GM21381 (cell line): ENCODE measurements at regions not wholly inside any gene's neighbourhood (a gene's known extent, or its start where the extent isn't known, plus 50 kb on each side); places are given as distances from the start of the nearest gene placed in this dataset.
"Not testable (repeated sequence)": the region's sequence is repeated elsewhere in the genome, so short reads cannot be mapped to it uniquely, and the experiment has no call there.

Source experiments
- ATAC-seq: cut with Tn5 transposase; IDR thresholded peaks from one replicate; pipeline ENCODE4 v1.9.1; 2021; ENCODE audit warnings: mild to moderate bottlenecking, moderate library complexity; ENCODE audit not compliant: unreplicated experiment

GRCh38 chr3:191148131-191148530 lies 50.9 kb upstream of the OSTN start:
- no peak for ATAC-seq

GRCh38 chr3:191143224-191143623 lies 55.8 kb upstream of the OSTN start:
- no peak for ATAC-seq

- no peak for ATAC-seq
These were observed 57.3 kb upstream of the OSTN start for GRCh38 chr3:191141728-191142127.

GRCh38 chr3:191139736-191140135 lies 59.3 kb upstream of the OSTN start:
- ATAC-seq: peak; percentile 70

GRCh38 chr3:191138937-191139336 lies 60.1 kb upstream of the OSTN start:
- ATAC-seq: peak; percentile 28

GRCh38 chr3:191137708-191138107 lies 61.3 kb upstream of the OSTN start:
- ATAC-seq: no peak

GRCh38 chr3:191136347-191136746 lies 62.7 kb upstream of the OSTN start:
- ATAC-seq: no peak

- ATAC-seq: no peak
These were observed 63.9 kb upstream of the OSTN start for GRCh38 chr3:191135175-191135574.

GRCh38 chr3:191133359-191133758 lies 65.7 kb upstream of the OSTN start:
- no peak for ATAC-seq

- ATAC-seq: no peak
These were observed 67.7 kb upstream of the OSTN start for GRCh38 chr3:191131305-191131704.

- not testable (repeated sequence) for ATAC-seq
These were observed 74.2 kb upstream of the OSTN start for GRCh38 chr3:191124891-191125290.

GRCh38 chr3:191123946-191124345 lies 75.1 kb upstream of the OSTN start:
- ATAC-seq: no peak

- ATAC-seq: no peak
These were observed 75.8 kb upstream of the OSTN start for GRCh38 chr3:191123231-191123630.

- peak; percentile 74 for ATAC-seq
These were observed 78.4 kb upstream of the OSTN start for GRCh38 chr3:191120447-191121298.

- ATAC-seq: peak; percentile 85
These were observed 79.4 kb upstream of the OSTN start for GRCh38 chr3:191119415-191120295.

GRCh38 chr3:191111722-191112121 lies 87.3 kb upstream of the OSTN start:
- no peak for ATAC-seq

GRCh38 chr3:191105418-191105817 lies 93.6 kb upstream of the OSTN start:
- peak; percentile 81 for ATAC-seq

GRCh38 chr3:191100516-191100915 lies 98.5 kb upstream of the OSTN start:
- ATAC-seq: no peak

- no peak for ATAC-seq
These were observed 104.8 kb upstream of the OSTN start for GRCh38 chr3:191094057-191094845.

- no peak for ATAC-seq
These were observed 111.7 kb upstream of the OSTN start for GRCh38 chr3:191087391-191087790.

- no peak for ATAC-seq
These were observed 114.0 kb upstream of the OSTN start for GRCh38 chr3:191085091-191085490.
